ENCODE measurements at regions not wholly inside any gene's neighbourhood (a gene's known extent, or its start where the extent isn't known, plus 50 kb on each side); places are given as distances from the start of the nearest gene placed in this dataset.
"Not testable (repeated sequence)": the region's sequence is repeated elsewhere in the genome, so short reads cannot be mapped to it uniquely, and the experiment has no call there.

GRCh38 chr12:73998894-73999293 lies 538.7 kb upstream of the ATXN7L3B start:
- no peak for DNase-seq (ENCODE audit: low read depth, low spot score)
- Histone ChIP-seq H3K27me3 (ENCODE audit: control insufficient read depth, insufficient read depth, low read length) (no peaks in the 10 kb centered on the region), H3K27ac (ENCODE audit: low read depth, low read length) (no peak overlapping the region), H3K9me3 (ENCODE audit: control insufficient read depth, insufficient read depth, low read length) (peaks cover 3% of the 10 kb centered on the region; the same call in 1 of the 2 replicates), H3K4me3 (ENCODE audit: low read depth, low read length) (no peak overlapping the region)
- TF ChIP-seq CTCF (IDR thresholded peaks at IDR 0.05; ENCODE audit: low read depth, low read length) = no peak
- ChIA-PET CTCF (no interaction called here), POLR2A (no interaction called here)

GRCh38 chr12:74015118-74015517 lies 522.5 kb upstream of the ATXN7L3B start:
- Histone ChIP-seq H3K27ac (ENCODE audit: low read depth, low read length) (no peak overlapping the region), H3K9me3 (ENCODE audit: control insufficient read depth, insufficient read depth, low read length) (peaks cover 7% of the 10 kb centered on the region), H3K27me3 (ENCODE audit: control insufficient read depth, insufficient read depth, low read length) (no peaks in the 10 kb centered on the region), H3K4me3 (ENCODE audit: low read depth, low read length) (no peak overlapping the region)
- POLR2A ChIA-PET = no interaction called here
- no peak for DNase-seq (ENCODE audit: low read depth, low spot score)
- TF ChIP-seq CTCF (IDR thresholded peaks at IDR 0.05; ENCODE audit: low read depth, low read length) = no peak
- CTCF ChIA-PET = no interaction called here

GRCh38 chr12:74016324-74016723 lies 521.3 kb upstream of the ATXN7L3B start:
- H3K27ac ChIP-seq (ENCODE audit: low read depth, low read length); H3K4me3 ChIP-seq (ENCODE audit: low read depth, low read length); POLR2A ChIA-PET; DNase-seq (ENCODE audit: low read depth, low spot score); H3K27me3 ChIP-seq (ENCODE audit: control insufficient read depth, insufficient read depth, low read length); CTCF ChIA-PET; H3K9me3 ChIP-seq (ENCODE audit: control insufficient read depth, insufficient read depth, low read length): not testable (repeated sequence)

GRCh38 chr12:74018849-74019248 lies 518.8 kb upstream of the ATXN7L3B start:
- no peaks in the 10 kb centered on the region for H3K27me3 ChIP-seq (ENCODE audit: control insufficient read depth, insufficient read depth, low read length)

GRCh38 chr12:74021937-74022336 lies 515.7 kb upstream of the ATXN7L3B start:
- Histone ChIP-seq H3K27ac (ENCODE audit: low read depth, low read length) (no peak overlapping the region), H3K27me3 (ENCODE audit: control insufficient read depth, insufficient read depth, low read length) (no peaks in the 10 kb centered on the region), H3K9me3 (ENCODE audit: control insufficient read depth, insufficient read depth, low read length) (peaks cover 2% of the 10 kb centered on the region; the same call in 1 of the 2 replicates), H3K4me3 (ENCODE audit: low read depth, low read length) (no peak overlapping the region)
- POLR2A ChIA-PET = no interaction called here
- no peak for TF ChIP-seq CTCF (IDR thresholded peaks at IDR 0.05; ENCODE audit: low read depth, low read length)
- CTCF ChIA-PET = no interaction called here
- DNase-seq (ENCODE audit: low read depth, low spot score) = no peak

More at GRCh38 chr12:74018849-74019248, 518.8 kb upstream of the ATXN7L3B start:
- no peak overlapping the region for H3K4me3 ChIP-seq (ENCODE audit: low read depth, low read length)
- CTCF ChIA-PET = no interaction called here
- peaks cover 9% of the 10 kb centered on the region for H3K9me3 ChIP-seq (ENCODE audit: control insufficient read depth, insufficient read depth, low read length)
- no peak for DNase-seq (ENCODE audit: low read depth, low spot score)
- TF ChIP-seq CTCF (IDR thresholded peaks at IDR 0.05; ENCODE audit: low read depth, low read length) = no peak
- no peak overlapping the region for H3K27ac ChIP-seq (ENCODE audit: low read depth, low read length)
- POLR2A ChIA-PET = no interaction called here

- H3K27ac ChIP-seq (ENCODE audit: low read depth, low read length) = no peak overlapping the region
- H3K4me3 ChIP-seq (ENCODE audit: low read depth, low read length) = no peak overlapping the region
- POLR2A ChIA-PET = no interaction called here
- DNase-seq (ENCODE audit: low read depth, low spot score) = no peak
- TF ChIP-seq CTCF (IDR thresholded peaks at IDR 0.05; ENCODE audit: low read depth, low read length) = no peak
- H3K9me3 ChIP-seq (ENCODE audit: control insufficient read depth, insufficient read depth, low read length) = peaks cover 6% of the 10 kb centered on the region; the same call in 1 of the 2 replicates
- CTCF ChIA-PET = no interaction called here
- H3K27me3 ChIP-seq (ENCODE audit: control insufficient read depth, insufficient read depth, low read length) = no peaks in the 10 kb centered on the region
Measured at GRCh38 chr12:74031045-74031444, 506.6 kb upstream of the ATXN7L3B start.

All from AG04450 (cell line).